WTC11 (cell line): ENCODE measurements at regions not wholly inside any gene's neighbourhood (a gene's known extent, or its start where the extent isn't known, plus 50 kb on each side); places are given as distances from the start of the nearest gene placed in this dataset.

ENCODE experiments used
- ATAC-seq: fragments of 200-7000 bp; cut with Tn5 transposase; 2 replicates; pipeline ENCODE4 v1.10.0; 2021; ENCODE audit warnings: mild to moderate bottlenecking, moderate library complexity
- CTCF ChIA-PET: fragments of 300-600 bp; sonication (Branson Sonifier 250); formaldehyde crosslinking; loops from one replicate; lab custom pipeline; 2021; ENCODE audit warnings: antibody characterized with exemption; lab: Charles Lee
- POLR2A ChIA-PET: fragments of 350-600 bp; sonication (Branson Sonifier 250); formaldehyde crosslinking; loops from one replicate; lab custom pipeline; 2021; ENCODE audit warnings: antibody characterized with exemption; lab: Charles Lee
- DNase-seq: peaks from one replicate; pipeline ENCODE4 v3.0.0; 2021; ENCODE audit warnings: low spot score
- H3K27ac Mint-ChIP-seq: 2 replicates; pipeline ENCODE4 v1.8.0; 2021; ENCODE audit warnings: mixed read lengths
- H3K27me3 Mint-ChIP-seq: 2 replicates; pipeline ENCODE4 v1.8.0; 2021; ENCODE audit warnings: low read depth, mild to moderate bottlenecking, moderate library complexity, mixed read lengths
- H3K36me3 Mint-ChIP-seq: 2 replicates; pipeline ENCODE4 v1.8.0; 2021; ENCODE audit warnings: mixed read lengths
- H3K4me1 Mint-ChIP-seq: 2 replicates; pipeline ENCODE4 v1.8.0; 2022; ENCODE audit warnings: mixed read lengths
- H3K4me3 Mint-ChIP-seq: 2 replicates; pipeline ENCODE4 v1.8.0; 2021; ENCODE audit warnings: mild to moderate bottlenecking, moderate library complexity, mixed read lengths
- H3K9me3 Mint-ChIP-seq: 2 replicates; pipeline ENCODE4 v1.8.0; 2021; ENCODE audit warnings: mixed read lengths
- EMX1 ChIP-seq: fragments of 250-450 bp; sonication (Bioruptor Pico); IDR thresholded peaks from 2 replicates; pipeline ENCODE4 v1.8.0; 2021; ENCODE audit warnings: mild to moderate bottlenecking
- FOXK1 ChIP-seq: sonication (generic); formaldehyde crosslinking; IDR thresholded peaks from 2 replicates; pipeline ENCODE4 v1.8.0; 2022; ENCODE audit warnings: mild to moderate bottlenecking, moderate library complexity, missing genetic modification reagents
- GABPB1 ChIP-seq: sonication (generic); formaldehyde crosslinking; IDR thresholded peaks from 2 replicates; pipeline ENCODE4 v1.8.1; 2023; ENCODE audit warnings: mild to moderate bottlenecking, missing genetic modification reagents
- GTF2I ChIP-seq: fragments of 250-450 bp; sonication (Bioruptor Pico); conservative IDR thresholded peaks from 2 replicates; pipeline ENCODE4 v1.4.0; 2021; ENCODE audit warnings: mild to moderate bottlenecking
- KAT7 ChIP-seq: sonication (generic); formaldehyde crosslinking; IDR thresholded peaks from 2 replicates; pipeline ENCODE4 v1.8.1; 2023; ENCODE audit warnings: missing genetic modification reagents, mild to moderate bottlenecking, borderline replicate concordance
- ZNF232 ChIP-seq: sonication (generic); formaldehyde crosslinking; IDR thresholded peaks from 2 replicates; pipeline ENCODE4 v1.8.0; 2022; ENCODE audit warnings: mild to moderate bottlenecking, missing genetic modification reagents
- ZNF671 ChIP-seq: fragments of 250-450 bp; sonication (Bioruptor Pico); IDR thresholded peaks from 2 replicates; pipeline ENCODE4 v1.8.0; 2021; ENCODE audit warnings: mild to moderate bottlenecking
- TF ChIP-seq, protein P1 (sequence below): fragments of 250-450 bp; sonication (Bioruptor Pico); IDR thresholded peaks from 2 replicates; pipeline ENCODE4 v1.9.0; 2021; ENCODE audit warnings: mild to moderate bottlenecking
- TF ChIP-seq, protein P2 (sequence below): fragments of 250-450 bp; sonication (Bioruptor Pico); IDR thresholded peaks from 2 replicates; pipeline ENCODE4 v1.8.0; 2021; ENCODE audit warnings: mild to moderate bottlenecking
- TF ChIP-seq, protein P3 (sequence below): sonication (generic); formaldehyde crosslinking; IDR thresholded peaks from 2 replicates; pipeline ENCODE4 v1.8.1; 2023; ENCODE audit warnings: mild to moderate bottlenecking, moderate library complexity, missing genetic modification reagents
- TF ChIP-seq, protein P4 (sequence below): sonication (generic); formaldehyde crosslinking; IDR thresholded peaks from 2 replicates; pipeline ENCODE4 v1.8.1; 2023; ENCODE audit warnings: mild to moderate bottlenecking, missing genetic modification reagents, moderate library complexity
- TF ChIP-seq, protein P5 (sequence below): fragments of 250-450 bp; sonication (Bioruptor Pico); IDR thresholded peaks from 2 replicates; pipeline ENCODE4 v1.9.0; 2021; ENCODE audit warnings: mild to moderate bottlenecking, borderline replicate concordance
- TF ChIP-seq, protein P6 (sequence below): fragments of 250-450 bp; sonication (Bioruptor Pico); IDR thresholded peaks from 2 replicates; pipeline ENCODE4 v1.9.0; 2021; ENCODE audit warnings: mild to moderate bottlenecking
- TF ChIP-seq, protein P7 (sequence below): fragments of 250-450 bp; sonication (Bioruptor Pico); conservative IDR thresholded peaks from 2 replicates; pipeline ENCODE4 v1.9.0; 2021; ENCODE audit warnings: mild to moderate bottlenecking

DNA sequence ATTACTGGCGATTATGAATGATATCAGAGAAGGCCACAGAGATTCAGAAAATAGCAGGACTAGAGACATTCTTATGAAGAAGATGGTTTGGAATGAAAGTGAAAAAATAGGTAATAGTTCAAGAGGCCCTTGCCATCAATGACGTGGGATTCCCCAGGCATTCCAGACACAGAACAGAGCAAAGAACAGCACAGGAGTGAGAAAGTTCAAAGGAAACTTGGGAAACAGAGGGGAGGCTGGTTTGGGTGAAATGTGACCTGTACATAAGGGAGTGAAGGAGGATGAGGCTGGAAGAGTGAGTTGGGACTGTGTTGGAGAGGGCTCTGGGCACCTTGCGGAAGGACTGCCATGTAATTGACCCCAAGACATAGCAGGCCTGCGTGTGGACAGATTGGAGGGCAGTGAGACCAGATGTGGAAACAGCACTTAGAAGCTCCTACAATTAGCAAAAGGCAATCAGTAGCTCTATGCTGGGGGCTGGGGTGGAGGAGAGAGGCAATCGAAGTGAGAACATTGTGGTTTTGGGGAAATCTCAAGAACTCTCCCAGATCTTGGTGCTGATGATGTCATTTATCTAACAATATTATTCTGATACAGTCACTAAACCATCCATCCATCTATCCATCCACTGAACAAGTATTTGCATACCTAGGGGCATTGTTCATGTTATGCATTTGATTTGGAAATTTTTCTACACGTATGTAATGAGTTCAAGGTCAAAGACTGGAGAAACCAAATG lies 365.3 kb upstream of the ZFHX3 start:
- no peak for ATAC-seq
- Mint-ChIP-seq H3K4me1 (no peaks in the 10 kb centered on the region), H3K36me3 (no peaks in the 10 kb centered on the region), H3K9me3 (peaks cover 4% of the 10 kb centered on the region; the same call in 1 of the 2 replicates), H3K4me3 (no peak overlapping the region), H3K27me3 (no peaks in the 10 kb centered on the region), H3K27ac (no peak overlapping the region)
- no peak for DNase-seq
- ChIA-PET CTCF (no interaction called here), POLR2A (no interaction called here)
- TF ChIP-seq KAT7 (CRISPR knock-in tag) = no peak
- TF ChIP-seq, protein P1, sequence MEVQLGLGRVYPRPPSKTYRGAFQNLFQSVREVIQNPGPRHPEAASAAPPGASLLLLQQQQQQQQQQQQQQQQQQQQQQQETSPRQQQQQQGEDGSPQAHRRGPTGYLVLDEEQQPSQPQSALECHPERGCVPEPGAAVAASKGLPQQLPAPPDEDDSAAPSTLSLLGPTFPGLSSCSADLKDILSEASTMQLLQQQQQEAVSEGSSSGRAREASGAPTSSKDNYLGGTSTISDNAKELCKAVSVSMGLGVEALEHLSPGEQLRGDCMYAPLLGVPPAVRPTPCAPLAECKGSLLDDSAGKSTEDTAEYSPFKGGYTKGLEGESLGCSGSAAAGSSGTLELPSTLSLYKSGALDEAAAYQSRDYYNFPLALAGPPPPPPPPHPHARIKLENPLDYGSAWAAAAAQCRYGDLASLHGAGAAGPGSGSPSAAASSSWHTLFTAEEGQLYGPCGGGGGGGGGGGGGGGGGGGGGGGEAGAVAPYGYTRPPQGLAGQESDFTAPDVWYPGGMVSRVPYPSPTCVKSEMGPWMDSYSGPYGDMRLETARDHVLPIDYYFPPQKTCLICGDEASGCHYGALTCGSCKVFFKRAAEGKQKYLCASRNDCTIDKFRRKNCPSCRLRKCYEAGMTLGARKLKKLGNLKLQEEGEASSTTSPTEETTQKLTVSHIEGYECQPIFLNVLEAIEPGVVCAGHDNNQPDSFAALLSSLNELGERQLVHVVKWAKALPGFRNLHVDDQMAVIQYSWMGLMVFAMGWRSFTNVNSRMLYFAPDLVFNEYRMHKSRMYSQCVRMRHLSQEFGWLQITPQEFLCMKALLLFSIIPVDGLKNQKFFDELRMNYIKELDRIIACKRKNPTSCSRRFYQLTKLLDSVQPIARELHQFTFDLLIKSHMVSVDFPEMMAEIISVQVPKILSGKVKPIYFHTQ = no peak
- TF ChIP-seq GTF2I (CRISPR knock-in tag) = no peak
- TF ChIP-seq, protein P2, sequence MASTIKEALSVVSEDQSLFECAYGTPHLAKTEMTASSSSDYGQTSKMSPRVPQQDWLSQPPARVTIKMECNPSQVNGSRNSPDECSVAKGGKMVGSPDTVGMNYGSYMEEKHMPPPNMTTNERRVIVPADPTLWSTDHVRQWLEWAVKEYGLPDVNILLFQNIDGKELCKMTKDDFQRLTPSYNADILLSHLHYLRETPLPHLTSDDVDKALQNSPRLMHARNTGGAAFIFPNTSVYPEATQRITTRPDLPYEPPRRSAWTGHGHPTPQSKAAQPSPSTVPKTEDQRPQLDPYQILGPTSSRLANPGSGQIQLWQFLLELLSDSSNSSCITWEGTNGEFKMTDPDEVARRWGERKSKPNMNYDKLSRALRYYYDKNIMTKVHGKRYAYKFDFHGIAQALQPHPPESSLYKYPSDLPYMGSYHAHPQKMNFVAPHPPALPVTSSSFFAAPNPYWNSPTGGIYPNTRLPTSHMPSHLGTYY (CRISPR knock-in tag) = no peak
- no peak for TF ChIP-seq FOXK1 (CRISPR knock-in tag)
- no peak for TF ChIP-seq GABPB1 (CRISPR knock-in tag)
- TF ChIP-seq, protein P3, sequence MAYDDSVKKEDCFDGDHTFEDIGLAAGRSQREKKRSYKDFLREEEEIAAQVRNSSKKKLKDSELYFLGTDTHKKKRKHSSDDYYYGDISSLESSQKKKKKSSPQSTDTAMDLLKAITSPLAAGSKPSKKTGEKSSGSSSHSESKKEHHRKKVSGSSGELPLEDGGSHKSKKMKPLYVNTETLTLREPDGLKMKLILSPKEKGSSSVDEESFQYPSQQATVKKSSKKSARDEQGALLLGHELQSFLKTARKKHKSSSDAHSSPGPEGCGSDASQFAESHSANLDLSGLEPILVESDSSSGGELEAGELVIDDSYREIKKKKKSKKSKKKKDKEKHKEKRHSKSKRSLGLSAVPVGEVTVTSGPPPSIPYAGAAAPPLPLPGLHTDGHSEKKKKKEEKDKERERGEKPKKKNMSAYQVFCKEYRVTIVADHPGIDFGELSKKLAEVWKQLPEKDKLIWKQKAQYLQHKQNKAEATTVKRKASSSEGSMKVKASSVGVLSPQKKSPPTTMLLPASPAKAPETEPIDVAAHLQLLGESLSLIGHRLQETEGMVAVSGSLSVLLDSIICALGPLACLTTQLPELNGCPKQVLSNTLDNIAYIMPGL (CRISPR knock-in tag) = no peak
- TF ChIP-seq, protein P4, sequence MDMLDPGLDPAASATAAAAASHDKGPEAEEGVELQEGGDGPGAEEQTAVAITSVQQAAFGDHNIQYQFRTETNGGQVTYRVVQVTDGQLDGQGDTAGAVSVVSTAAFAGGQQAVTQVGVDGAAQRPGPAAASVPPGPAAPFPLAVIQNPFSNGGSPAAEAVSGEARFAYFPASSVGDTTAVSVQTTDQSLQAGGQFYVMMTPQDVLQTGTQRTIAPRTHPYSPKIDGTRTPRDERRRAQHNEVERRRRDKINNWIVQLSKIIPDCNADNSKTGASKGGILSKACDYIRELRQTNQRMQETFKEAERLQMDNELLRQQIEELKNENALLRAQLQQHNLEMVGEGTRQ (CRISPR knock-in tag) = no peak
- TF ChIP-seq EMX1 (CRISPR knock-in tag) = no peak
- TF ChIP-seq, protein P5, sequence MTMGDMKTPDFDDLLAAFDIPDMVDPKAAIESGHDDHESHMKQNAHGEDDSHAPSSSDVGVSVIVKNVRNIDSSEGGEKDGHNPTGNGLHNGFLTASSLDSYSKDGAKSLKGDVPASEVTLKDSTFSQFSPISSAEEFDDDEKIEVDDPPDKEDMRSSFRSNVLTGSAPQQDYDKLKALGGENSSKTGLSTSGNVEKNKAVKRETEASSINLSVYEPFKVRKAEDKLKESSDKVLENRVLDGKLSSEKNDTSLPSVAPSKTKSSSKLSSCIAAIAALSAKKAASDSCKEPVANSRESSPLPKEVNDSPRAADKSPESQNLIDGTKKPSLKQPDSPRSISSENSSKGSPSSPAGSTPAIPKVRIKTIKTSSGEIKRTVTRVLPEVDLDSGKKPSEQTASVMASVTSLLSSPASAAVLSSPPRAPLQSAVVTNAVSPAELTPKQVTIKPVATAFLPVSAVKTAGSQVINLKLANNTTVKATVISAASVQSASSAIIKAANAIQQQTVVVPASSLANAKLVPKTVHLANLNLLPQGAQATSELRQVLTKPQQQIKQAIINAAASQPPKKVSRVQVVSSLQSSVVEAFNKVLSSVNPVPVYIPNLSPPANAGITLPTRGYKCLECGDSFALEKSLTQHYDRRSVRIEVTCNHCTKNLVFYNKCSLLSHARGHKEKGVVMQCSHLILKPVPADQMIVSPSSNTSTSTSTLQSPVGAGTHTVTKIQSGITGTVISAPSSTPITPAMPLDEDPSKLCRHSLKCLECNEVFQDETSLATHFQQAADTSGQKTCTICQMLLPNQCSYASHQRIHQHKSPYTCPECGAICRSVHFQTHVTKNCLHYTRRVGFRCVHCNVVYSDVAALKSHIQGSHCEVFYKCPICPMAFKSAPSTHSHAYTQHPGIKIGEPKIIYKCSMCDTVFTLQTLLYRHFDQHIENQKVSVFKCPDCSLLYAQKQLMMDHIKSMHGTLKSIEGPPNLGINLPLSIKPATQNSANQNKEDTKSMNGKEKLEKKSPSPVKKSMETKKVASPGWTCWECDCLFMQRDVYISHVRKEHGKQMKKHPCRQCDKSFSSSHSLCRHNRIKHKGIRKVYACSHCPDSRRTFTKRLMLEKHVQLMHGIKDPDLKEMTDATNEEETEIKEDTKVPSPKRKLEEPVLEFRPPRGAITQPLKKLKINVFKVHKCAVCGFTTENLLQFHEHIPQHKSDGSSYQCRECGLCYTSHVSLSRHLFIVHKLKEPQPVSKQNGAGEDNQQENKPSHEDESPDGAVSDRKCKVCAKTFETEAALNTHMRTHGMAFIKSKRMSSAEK (CRISPR knock-in tag) = no peak
- TF ChIP-seq, protein P6, sequence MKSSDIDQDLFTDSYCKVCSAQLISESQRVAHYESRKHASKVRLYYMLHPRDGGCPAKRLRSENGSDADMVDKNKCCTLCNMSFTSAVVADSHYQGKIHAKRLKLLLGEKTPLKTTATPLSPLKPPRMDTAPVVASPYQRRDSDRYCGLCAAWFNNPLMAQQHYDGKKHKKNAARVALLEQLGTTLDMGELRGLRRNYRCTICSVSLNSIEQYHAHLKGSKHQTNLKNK (CRISPR knock-in tag) = no peak
- TF ChIP-seq ZNF232 (CRISPR knock-in tag) = no peak

DNA sequence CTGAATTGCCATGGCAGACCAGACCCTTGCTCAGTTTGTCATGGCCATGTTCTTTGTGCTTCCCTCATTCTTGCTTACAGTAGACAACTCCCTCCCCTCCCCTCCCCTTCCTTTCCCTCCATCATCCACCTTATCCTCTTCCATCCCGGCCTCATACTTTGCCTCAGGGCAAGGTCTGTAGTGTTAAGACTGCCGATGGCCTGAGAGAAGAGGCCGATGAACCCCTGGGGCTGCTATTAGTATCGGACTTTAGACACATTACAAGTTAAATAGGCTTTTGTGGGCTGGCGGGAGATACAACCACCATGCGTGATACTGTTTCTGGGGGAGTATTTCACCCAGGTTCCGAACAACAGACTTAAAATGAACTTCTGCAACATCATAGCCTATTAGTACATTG lies 364.5 kb upstream of the ZFHX3 start:
- Mint-ChIP-seq H3K27me3 (no peaks in the 10 kb centered on the region), H3K36me3 (no peaks in the 10 kb centered on the region), H3K4me1 (no peaks in the 10 kb centered on the region), H3K27ac (no peak overlapping the region), H3K9me3 (peaks cover 4% of the 10 kb centered on the region; the same call in 1 of the 2 replicates), H3K4me3 (no peak overlapping the region)
- ATAC-seq = no peak
- DNase-seq = no peak
- TF ChIP-seq ZNF671 (CRISPR knock-in tag) = no peak
- TF ChIP-seq, protein P7, sequence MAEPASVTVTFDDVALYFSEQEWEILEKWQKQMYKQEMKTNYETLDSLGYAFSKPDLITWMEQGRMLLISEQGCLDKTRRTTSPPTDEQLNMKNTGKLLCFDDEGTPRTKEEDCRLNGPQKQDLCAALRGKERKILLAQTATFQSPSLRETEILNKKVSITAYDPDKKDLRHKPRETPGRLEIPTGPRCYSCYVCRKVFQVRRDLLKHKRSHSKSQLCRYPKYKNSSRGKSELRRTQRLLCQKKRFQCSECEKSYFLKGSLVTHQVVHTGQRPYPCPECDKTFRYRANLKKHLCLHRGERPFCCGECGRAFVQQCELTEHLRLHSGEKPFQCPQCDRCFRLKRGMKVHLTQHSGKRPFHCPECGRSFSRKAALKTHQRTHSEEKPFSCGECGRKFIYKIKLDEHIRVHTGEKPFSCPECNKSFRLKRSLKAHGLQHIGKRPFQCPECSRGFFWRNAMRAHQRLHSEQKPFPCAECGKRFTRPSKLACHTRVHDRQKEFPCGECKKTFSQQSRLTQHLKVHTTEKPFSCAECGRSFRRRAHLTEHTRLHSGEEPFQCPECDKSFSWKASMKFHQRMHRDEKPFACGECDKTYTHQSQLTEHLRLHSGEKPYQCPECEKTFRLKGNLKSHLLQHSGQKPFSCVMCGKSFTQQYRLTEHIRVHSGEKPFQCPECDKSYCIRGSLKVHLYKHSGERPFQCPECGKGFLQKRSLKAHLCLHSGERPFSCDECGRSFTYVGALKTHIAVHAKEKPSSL (CRISPR knock-in tag) = no peak
- ChIA-PET CTCF (no interaction called here), POLR2A (no interaction called here)
